ENCODE measurements at regions not wholly inside any gene's neighbourhood (a gene's known extent, or its start where the extent isn't known, plus 50 kb on each side); places are given as distances from the start of the nearest gene placed in this dataset.

DNA sequence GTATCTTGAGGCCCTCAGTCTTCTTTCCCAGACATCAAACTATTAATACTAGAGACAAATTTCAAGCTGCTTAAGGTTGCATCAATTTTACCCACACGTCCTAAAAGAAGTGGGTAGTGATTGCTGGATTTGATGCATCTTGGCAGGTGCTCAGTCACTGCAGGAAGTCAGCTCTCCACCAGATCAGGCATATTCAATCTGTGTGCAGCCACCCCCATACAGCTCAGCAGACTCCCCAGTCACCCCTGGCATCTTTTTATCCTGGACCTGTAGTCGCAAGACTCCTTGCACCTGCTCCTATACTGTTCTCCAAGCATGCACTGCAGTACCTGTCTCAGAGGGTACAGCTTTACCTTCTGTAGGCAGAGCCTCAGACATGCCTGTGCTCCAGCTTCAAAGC lies 343.1 kb upstream of the ISX start:
- no peak for DNase-seq (ENCODE audit: low read depth in 1 of 2, low spot score in 1 of 2)
- no peak overlapping the region for H3K4me3 ChIP-seq
- FAIRE-seq: no peak
- ATAC-seq: no peak
- CTCF ChIA-PET: no interaction called here
- POLR2A ChIA-PET: no interaction called here
- no peaks in the 10 kb centered on the region for H3K4me1 ChIP-seq
- WGBS (ENCODE audit: missing lambda C conversion rate): 0% methylated on average over 2 of the region's 2 CpGs
- no peak overlapping the region for H3K27ac ChIP-seq
- no peak overlapping the region for H3K4me2 ChIP-seq
- TF ChIP-seq CBX2 (IDR thresholded peaks at IDR 0.05; ENCODE audit: borderline replicate concordance, low read depth): no peak
- no peak for TF ChIP-seq RARB (CRISPR knock-in tag; IDR thresholded peaks at IDR 0.05)
- no peak for TF ChIP-seq HOXA7 (CRISPR knock-in tag; IDR thresholded peaks at IDR 0.05)
- TF ChIP-seq TP53 (CRISPR knock-in tag; IDR thresholded peaks at IDR 0.05): no peak
- no peaks in the 10 kb centered on the region for H3K9me3 ChIP-seq

GRCh38 chr22:34736081-34736480 lies 329.9 kb upstream of the ISX start:
- H3K27ac ChIP-seq: no peak overlapping the region
- TF ChIP-seq ELK1 (IDR thresholded peaks at IDR 0.05; ENCODE audit: low read depth, low read length): no peak
- no peak for TF ChIP-seq JUN (IDR thresholded peaks at IDR 0.05)
- no peak for TF ChIP-seq CEBPB (IDR thresholded peaks at IDR 0.05)
- no peak for TF ChIP-seq HDAC2 (IDR thresholded peaks at IDR 0.05)
- TF ChIP-seq RFX5 (IDR thresholded peaks at IDR 0.05): no peak
- TF ChIP-seq ZC3H11A (IDR thresholded peaks at IDR 0.05): no peak
- no peak for TF ChIP-seq EP300 (IDR thresholded peaks at IDR 0.05)
- TF ChIP-seq, protein P1, sequence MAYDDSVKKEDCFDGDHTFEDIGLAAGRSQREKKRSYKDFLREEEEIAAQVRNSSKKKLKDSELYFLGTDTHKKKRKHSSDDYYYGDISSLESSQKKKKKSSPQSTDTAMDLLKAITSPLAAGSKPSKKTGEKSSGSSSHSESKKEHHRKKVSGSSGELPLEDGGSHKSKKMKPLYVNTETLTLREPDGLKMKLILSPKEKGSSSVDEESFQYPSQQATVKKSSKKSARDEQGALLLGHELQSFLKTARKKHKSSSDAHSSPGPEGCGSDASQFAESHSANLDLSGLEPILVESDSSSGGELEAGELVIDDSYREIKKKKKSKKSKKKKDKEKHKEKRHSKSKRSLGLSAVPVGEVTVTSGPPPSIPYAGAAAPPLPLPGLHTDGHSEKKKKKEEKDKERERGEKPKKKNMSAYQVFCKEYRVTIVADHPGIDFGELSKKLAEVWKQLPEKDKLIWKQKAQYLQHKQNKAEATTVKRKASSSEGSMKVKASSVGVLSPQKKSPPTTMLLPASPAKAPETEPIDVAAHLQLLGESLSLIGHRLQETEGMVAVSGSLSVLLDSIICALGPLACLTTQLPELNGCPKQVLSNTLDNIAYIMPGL (CRISPR knock-in tag; IDR thresholded peaks at IDR 0.05; ENCODE audit: borderline replicate concordance): no peak
- TF ChIP-seq RAD21 (conservative IDR thresholded peaks at IDR 0.05 in 1 of 2, IDR thresholded peaks at IDR 0.05 in 1 of 2): no peak
- ChIA-PET CTCF (no interaction called here), POLR2A (no interaction called here)
- no peak for ATAC-seq
- no peak for FAIRE-seq
- 5% methylated on average over 1 of the region's 1 CpG for WGBS (ENCODE audit: missing lambda C conversion rate)
- no peaks in the 10 kb centered on the region for H3K9me3 ChIP-seq
- no peak overlapping the region for H3K4me2 ChIP-seq
- no peaks in the 10 kb centered on the region for H3K4me1 ChIP-seq
- no peak for DNase-seq (ENCODE audit: low read depth in 1 of 2, low spot score in 1 of 2)
- H3K4me3 ChIP-seq: no peak overlapping the region

DNA sequence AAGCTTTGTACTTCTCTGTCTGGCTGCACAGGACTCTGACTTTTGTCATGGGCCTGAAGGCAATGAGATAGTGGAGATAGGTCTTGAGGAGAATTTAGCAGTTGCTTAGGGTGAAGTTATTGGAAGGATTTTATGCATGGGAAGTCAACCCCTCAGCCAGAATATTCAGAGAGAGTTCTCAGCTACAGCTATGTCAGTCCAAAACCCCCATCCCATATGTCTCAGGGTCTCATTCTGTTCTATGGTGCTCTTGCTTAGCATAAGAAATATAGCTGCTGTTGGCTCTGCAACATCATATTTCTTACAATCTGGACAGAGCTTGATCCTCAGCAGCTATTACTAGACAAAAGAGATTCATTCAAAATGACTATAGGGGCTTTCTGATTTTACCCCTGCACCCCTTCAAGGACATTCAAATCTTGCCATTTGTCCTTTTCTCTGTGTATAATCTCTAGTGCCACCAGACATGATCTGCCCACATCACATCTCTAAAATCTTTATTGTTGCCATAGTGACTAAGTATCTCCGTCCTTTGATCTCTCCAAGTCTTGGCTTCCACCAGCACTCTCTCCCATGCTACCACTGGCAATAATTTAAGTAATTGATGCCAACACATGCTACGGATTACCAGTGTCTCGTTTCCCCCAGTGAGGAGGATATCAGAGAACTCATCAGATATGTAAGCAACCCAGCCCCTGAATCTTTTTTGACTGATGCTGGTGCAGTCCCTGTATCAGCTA lies 327.1 kb upstream of the ISX start:
- Histone ChIP-seq H3K9me3 (no peaks in the 10 kb centered on the region), H3K4me3 (no peak overlapping the region), H3K27ac (no peak overlapping the region), H3K4me2 (no peak overlapping the region), H3K4me1 (no peaks in the 10 kb centered on the region)
- POLR2A ChIA-PET: no interaction called here
- FAIRE-seq (no peak), DNase-seq (ENCODE audit: low read depth in 1 of 2, low spot score in 1 of 2) (no peak), ATAC-seq (no peak)
- CTCF ChIA-PET: no interaction called here
- WGBS (ENCODE audit: missing lambda C conversion rate): 2% methylated on average over 3 of the region's 3 CpGs
- TF ChIP-seq SMC3 (IDR thresholded peaks at IDR 0.05): no peak
- TF ChIP-seq PHF8 (IDR thresholded peaks at IDR 0.05; ENCODE audit: borderline replicate concordance, low read depth): no peak
- no peak for TF ChIP-seq TFCP2L1 (CRISPR knock-in tag; IDR thresholded peaks at IDR 0.05)
- TF ChIP-seq ESRRA (IDR thresholded peaks at IDR 0.05; ENCODE audit: borderline replicate concordance, low read length): no peak
- no peak for TF ChIP-seq MYC (IDR thresholded peaks at IDR 0.05; ENCODE audit: borderline replicate concordance, low read length)
- TF ChIP-seq HOXA7 (CRISPR knock-in tag; IDR thresholded peaks at IDR 0.05): no peak
- TF ChIP-seq MAFK (IDR thresholded peaks at IDR 0.05; ENCODE audit: partially characterized antibody): no peak
